HG03280 (cell line): ENCODE measurements at regions not wholly inside any gene's neighbourhood (a gene's known extent, or its start where the extent isn't known, plus 50 kb on each side); places are given as distances from the start of the nearest gene placed in this dataset.

Experiments used
- ATAC-seq: cut with Tn5 transposase; IDR thresholded peaks from one replicate; pipeline ENCODE4 v1.9.1; 2021; ENCODE audit warnings: mild to moderate bottlenecking, moderate library complexity; ENCODE audit not compliant: unreplicated experiment

DNA sequence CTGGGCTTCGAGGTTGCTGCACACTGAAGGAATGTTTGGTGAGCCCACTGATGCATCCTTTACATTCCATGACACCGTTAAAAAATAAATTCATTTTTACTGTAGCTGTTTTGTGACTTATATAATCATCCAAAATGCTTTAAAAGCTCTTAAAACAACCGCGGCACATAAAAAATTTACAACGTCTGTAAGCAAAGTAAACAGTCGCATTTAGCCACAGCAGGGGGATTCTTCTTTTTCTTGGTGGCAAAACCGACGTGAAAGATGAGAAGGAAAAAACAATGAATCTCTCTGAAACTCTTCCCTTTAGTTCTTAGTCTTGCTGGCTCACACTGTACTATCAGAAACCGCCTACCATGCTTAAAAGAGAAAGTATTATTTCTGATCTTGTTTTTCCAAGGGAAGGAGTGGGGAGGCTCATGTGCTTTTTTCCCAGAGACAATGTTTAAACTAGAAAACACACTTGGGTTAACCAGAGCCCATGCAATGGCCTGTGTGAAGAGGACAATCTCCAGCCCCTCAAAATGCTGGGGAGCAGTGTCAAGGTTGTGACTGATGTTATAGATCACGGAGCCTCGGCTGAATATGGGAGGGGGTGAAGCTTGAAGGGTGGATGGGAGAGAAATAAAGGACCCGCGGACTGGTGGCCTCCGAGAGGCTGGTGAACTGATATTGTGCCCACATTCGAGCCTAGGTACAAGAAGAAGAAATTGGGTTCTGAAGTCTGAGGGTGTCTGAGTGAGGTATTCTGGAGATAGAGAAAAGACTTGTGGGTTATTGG lies 91.1 kb downstream of the IRF8 start:
- no peak for ATAC-seq

DNA sequence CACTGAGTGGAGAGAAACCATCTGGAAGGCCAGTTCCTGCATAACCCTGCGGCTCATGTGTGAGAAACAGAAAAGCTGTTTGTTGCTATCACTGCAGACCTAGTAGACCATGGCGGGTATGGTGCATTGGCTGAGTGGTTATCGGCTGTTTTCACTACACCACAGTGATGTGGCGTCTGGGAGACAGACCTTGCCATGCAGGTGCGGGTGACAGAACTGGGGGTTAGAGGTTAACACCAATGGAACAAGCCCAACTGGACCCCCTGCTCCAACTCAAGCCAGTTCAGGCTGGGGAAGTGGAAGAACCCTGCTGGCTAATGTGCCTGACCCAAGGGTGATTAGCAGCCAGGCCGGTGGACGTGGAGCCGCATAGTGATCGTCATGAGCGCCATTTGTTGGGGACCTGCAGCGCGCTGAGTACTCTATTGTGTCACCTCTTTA lies 91.9 kb downstream of the IRF8 start:
- ATAC-seq = no peak

DNA sequence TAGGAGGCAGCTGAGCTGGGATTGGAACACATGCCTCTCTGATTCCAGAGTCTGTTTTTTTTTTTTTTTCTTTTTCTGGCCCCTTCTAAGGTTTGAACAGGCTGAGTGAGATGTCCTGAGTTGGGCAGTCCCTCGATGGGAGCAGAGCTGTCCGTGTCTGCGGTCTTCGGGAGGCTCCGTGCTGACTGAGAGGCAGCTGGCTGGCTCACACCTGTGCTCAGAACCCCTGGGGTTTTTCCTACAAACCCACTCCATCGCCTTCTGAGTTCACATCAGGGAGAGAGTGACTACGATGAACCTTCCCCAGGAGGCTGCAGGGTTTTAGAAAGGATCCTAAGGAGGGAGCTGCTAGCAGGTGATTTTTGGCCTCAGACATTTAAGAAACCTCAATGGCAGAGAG lies 92.5 kb downstream of the IRF8 start:
- ATAC-seq = no peak

DNA sequence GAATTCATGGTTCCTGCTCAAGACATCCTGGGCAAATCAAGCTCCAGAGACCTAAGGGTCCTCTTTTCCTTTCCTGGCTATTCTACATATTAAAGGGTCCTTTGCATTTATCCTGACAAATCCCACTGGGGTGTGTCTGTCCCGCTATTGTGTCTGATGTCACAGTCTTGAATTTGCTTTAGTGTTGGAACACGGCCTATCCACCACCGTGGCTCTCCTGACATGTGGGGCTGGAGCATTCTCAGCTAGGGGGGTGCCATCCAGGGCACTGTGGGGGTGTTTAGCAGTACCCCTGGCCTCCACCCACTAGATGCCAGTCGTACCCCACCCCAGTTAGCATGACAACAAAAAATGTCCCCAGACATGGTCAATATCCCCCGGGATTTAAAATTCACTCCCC lies 92.9 kb downstream of the IRF8 start:
- no peak for ATAC-seq

- ATAC-seq = no peak
Observed at GRCh38 chr16:85992359-85992758, 93.4 kb downstream of the IRF8 start.

- no peak for ATAC-seq
Observed at GRCh38 chr16:85992779-85993178, 93.8 kb downstream of the IRF8 start.

- ATAC-seq = no peak
Observed at GRCh38 chr16:85994492-85995490, 95.8 kb downstream of the IRF8 start.

GRCh38 chr16:85995541-85996423 lies 96.8 kb downstream of the IRF8 start:
- no peak for ATAC-seq

GRCh38 chr16:85996843-85997242 lies 97.9 kb downstream of the IRF8 start:
- no peak for ATAC-seq

DNA sequence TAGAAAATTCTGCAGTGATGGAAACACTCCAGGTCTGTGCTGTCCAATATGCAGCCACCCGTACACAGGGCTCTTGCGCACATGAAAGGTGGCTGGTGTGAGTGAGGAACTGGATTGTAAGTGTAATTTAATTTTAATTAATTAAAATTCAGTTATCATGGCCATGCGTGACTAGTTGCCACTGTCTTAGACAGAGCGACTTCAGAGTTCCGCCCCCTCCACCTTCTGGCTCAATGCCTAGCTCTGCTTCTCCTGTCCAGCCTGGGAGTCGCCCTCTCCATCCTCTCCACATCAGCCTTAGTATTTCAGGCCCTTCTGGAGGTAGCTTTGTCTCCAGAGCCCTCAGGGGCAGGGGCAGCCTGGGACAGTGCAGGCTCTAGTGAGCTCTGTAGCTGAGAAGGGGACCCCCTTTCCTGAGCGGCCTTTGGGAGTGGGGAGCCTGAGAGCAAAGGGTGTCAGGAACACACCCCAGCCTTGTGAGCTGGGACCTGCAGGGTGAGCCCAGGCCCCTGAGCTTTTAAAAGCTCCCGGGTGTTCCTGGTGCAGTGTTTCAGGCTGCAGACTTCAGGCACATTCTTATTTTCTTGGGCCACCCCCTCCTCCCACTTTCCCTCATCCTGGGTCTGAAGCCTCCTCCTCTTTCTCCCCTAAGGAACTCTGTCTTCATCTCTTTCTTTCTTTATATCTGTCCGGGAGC lies 99.4 kb downstream of the IRF8 start:
- no peak for ATAC-seq

- no peak for ATAC-seq
Observed at GRCh38 chr16:85998868-85999729, 100.1 kb downstream of the IRF8 start.

- no peak for ATAC-seq
Observed at GRCh38 chr16:85999778-86000177, 100.8 kb downstream of the IRF8 start.

DNA sequence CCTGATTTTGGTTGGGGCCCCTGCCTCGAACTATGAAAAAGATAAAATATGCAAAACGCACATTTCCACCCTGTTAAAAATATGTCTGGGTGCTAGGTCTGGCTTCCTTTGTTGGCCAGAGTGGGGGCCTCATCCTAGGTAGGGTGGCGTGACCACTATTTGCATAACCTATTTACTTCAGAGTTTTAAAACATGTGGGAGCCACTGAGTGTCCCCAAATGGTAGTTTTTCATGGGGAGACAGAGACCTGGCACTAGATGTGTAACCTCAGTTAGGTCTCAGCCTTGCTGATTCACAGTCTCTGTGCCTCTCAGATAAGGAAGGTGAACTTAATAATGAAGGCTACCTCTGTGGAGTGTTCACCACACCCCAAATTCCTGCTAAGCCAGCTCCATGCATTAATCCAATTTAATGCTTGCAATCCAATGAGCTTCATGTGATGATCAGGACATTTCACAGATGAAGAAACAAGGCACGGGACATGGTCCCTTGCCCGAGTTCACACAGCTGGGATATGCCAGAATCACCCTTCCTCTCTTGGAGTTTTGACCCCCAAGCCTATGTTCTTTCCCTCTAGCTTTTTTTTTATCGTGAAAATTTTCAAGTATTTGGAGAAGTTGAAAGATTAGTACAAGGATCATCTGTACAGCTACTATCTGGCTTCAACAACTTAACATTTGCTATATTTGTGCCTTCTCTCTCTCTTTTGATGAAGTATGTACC lies 103.4 kb downstream of the IRF8 start:
- ATAC-seq = peak; percentile 58

- ATAC-seq = no peak
Observed at GRCh38 chr16:86007524-86007923, 108.6 kb downstream of the IRF8 start.

GRCh38 chr16:86010680-86011141 lies 111.7 kb downstream of the IRF8 start:
- no peak for ATAC-seq

- ATAC-seq = no peak
Observed at GRCh38 chr16:86011532-86011931, 112.6 kb downstream of the IRF8 start.

GRCh38 chr16:86012221-86012620 lies 113.3 kb downstream of the IRF8 start:
- no peak for ATAC-seq

DNA sequence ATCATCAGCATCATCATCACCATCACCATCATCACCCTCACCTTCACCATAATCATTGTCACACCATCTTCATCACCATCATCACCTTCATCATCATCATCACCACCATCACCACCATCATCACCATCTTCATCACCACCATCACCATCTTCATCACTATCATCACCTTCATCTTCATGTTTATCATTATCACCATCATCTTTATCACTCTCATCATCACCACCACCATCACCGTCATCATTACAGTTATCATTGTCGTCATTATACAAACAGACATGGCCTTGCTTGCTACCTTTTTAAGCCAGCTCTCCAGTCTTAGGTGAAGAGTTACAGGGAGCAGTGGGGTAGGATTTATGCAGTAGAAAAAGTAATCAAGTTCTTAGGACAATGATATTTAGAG lies 114.9 kb downstream of the IRF8 start:
- ATAC-seq = no peak

- ATAC-seq = no peak
Observed at GRCh38 chr16:86015606-86016005, 116.6 kb downstream of the IRF8 start.
